Subcutaneous abdominal adipose tissue (tissue), 5 donors: ENCODE measurements at regions not wholly inside any gene's neighbourhood (a gene's known extent, or its start where the extent isn't known, plus 50 kb on each side); places are given as distances from the start of the nearest gene placed in this dataset.

ENCODE experiments used
- H3K27ac ChIP-seq: one replicate; pipeline ENCODE4 v1.7.0; 2013; ENCODE audit warnings: low read depth, mild to moderate bottlenecking, inconsistent platforms, low read length, moderate library complexity
- H3K27me3 ChIP-seq, 5 donors: one replicate each; pipeline ENCODE4 v1.7.0; 2013; ENCODE audit warnings: low read length in 5 of 5, inconsistent platforms in 1 of 5; ENCODE audit not compliant: control insufficient read depth in 5 of 5, insufficient read depth in 4 of 5
- H3K36me3 ChIP-seq, 5 donors: one replicate each; pipeline ENCODE4 v1.7.0; 2013; ENCODE audit warnings: low read length in 5 of 5; ENCODE audit not compliant: control insufficient read depth in 5 of 5, insufficient read depth in 5 of 5
- H3K4me1 ChIP-seq, 5 donors: one replicate each; pipeline ENCODE4 v1.7.0; 2013; ENCODE audit warnings: low read length in 5 of 5, mild to moderate bottlenecking in 3 of 5, moderate library complexity in 1 of 5; ENCODE audit not compliant: control insufficient read depth in 5 of 5, insufficient read depth in 5 of 5
- H3K4me3 ChIP-seq, 5 donors: one replicate each; pipeline ENCODE4 v1.7.0; 2013; ENCODE audit warnings: low read length in 5 of 5, low read depth in 1 of 5
- H3K9ac ChIP-seq, 5 donors: one replicate each; pipeline ENCODE4 v1.7.0; 2013; ENCODE audit warnings: low read length in 5 of 5, mild to moderate bottlenecking in 4 of 5, moderate library complexity in 3 of 5
- H3K9me3 ChIP-seq, 5 donors: one replicate each; pipeline ENCODE4 v1.7.0; 2013; ENCODE audit warnings: low read length in 5 of 5; ENCODE audit not compliant: control insufficient read depth in 5 of 5
- donor health status: healthy.
- donor health status: healthy.
- donor health status: healthy.
- donor health status: healthy.
- donor health status: healthy.

DNA sequence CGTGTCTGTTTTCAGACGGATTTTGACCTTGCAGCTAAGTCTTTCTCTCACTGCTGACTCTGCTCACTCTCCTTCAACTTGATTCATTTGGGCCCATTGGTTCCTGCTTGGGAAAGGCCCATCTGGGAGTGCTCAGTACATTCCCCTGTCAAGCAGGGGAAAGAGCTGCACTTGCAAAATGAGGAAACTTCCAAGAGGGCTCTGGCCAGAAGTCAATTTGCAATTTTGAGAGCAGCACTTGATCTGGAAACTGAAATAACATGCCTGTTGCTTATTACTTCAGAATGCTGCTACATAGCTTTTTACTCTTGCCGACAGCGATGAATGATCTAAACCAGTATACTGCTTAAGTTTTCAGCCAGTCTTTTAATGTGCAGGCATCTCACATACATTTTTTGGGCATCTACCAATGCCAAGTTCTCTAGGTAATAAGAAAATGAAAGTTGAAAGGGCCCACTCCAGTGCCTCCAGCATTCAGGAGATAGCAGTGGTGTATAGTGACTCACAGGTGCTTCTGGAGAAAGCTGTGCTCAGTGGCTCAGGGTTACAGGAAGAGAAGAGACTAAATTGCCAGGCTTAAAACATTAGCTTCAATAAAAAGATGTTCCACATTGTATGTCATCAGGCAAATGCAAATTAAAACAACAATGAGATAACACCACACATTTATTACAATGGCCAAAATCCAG lies 70.1 kb upstream of the RORA start:
- Histone ChIP-seq H3K4me3 (no peak overlapping the region), H3K9ac (no peak overlapping the region), H3K36me3 (no peaks in the 10 kb centered on the region), H3K4me1 (peaks cover 0 to 8% (median 3%) of the 10 kb centered on the region in 5 donors), H3K27me3 (peaks cover 0 to 2% (median 0%) of the 10 kb centered on the region in 5 donors), H3K9me3 (no peaks in the 10 kb centered on the region), H3K27ac (no peak overlapping the region)

DNA sequence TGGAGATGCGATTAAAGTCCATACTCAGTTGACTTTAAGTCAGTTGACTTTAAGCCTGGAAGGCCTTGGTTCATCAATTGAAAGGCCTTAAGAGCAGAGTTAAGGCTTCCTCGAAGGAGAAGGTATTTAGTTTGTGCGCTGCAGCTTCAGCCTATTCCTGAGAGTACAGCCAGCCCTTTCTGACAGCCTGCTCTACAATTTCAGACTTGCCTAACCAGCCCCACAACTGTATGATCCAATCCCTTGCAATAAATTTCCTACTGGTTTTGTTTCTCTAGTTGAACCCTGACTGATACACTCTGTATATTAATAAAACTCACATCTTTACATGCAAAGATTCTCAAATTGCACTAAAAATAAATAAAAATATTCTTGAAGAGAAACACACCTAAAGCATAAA lies 66.1 kb upstream of the RORA start:
- Histone ChIP-seq H3K4me3 (no peak overlapping the region), H3K9ac (no peak overlapping the region), H3K4me1 (peaks cover 0 to 8% (median 3%) of the 10 kb centered on the region in 5 donors), H3K27ac (no peak overlapping the region), H3K9me3 (no peaks in the 10 kb centered on the region), H3K27me3 (no peaks in the 10 kb centered on the region), H3K36me3 (no peaks in the 10 kb centered on the region)

DNA sequence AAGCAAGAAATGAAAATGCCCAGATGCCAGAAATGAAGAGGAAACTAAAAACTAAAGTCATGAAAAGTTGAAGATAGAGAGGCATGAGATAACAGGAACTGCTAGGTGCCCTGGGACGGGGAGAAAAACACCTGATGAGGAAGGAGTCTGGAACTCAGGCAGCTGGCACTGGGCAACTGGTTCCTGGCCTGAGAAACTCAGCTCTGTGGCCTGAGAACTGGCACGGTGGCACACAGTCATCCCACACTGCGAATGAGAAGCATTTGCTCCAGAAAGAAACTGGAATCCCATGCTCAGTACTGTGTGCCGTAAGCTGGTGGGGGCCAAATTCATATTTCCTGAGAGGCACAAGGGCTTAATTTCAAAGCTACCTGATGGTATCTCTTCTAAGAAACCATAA lies 53.6 kb upstream of the RORA start:
- no peak overlapping the region for H3K9ac ChIP-seq
- peaks cover 0 to 4% (median 0%) of the 10 kb centered on the region in 5 donors for H3K9me3 ChIP-seq
- H3K27me3 ChIP-seq: peaks cover 0 to 2% (median 0%) of the 10 kb centered on the region in 5 donors
- H3K4me1 ChIP-seq: no peaks in the 10 kb centered on the region
- no peak overlapping the region for H3K4me3 ChIP-seq
- H3K27ac ChIP-seq: no peak overlapping the region
- H3K36me3 ChIP-seq: no peaks in the 10 kb centered on the region

DNA sequence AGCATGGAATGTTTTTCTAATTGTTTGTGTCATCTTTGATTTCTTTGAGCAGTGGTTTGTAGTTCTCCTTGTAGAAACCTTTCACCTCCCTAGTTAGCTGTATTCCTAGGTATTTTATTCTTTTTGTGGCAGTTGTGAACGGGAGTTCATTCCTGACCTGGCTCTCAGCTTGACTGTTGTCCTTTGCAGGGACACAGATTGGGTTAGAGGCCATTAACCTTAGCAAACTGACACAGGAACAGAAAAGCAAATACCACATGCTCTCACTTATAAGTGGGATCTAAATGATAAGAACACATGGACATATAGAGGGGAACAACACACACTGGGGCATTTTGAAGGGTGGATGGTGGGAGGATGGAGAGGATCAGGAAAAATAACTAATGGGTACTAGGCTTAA lies 52.2 kb upstream of the RORA start:
- H3K27ac ChIP-seq: no peak overlapping the region
- peaks cover 0 to 2% (median 0%) of the 10 kb centered on the region in 5 donors for H3K27me3 ChIP-seq
- peaks cover 0 to 4% (median 0%) of the 10 kb centered on the region in 5 donors for H3K9me3 ChIP-seq
- H3K4me1 ChIP-seq: peaks cover 0 to 3% (median 1%) of the 10 kb centered on the region in 5 donors
- H3K9ac ChIP-seq: no peak overlapping the region
- H3K36me3 ChIP-seq: no peaks in the 10 kb centered on the region
- H3K4me3 ChIP-seq: no peak overlapping the region
